Activated CD4-positive, alpha-beta T cell treated with anti-CD3 and anti-CD28 coated beads, Interleukin-2, amount 50 U/mL, for 16 hours (primary cell): ENCODE measurements at regions not wholly inside any gene's neighbourhood (a gene's known extent, or its start where the extent isn't known, plus 50 kb on each side); places are given as distances from the start of the nearest gene placed in this dataset.
A peak's percentile ranks its signal among the peaks of the same experiment; 100 is the strongest.

Experiments
- DNase-seq: peaks from one replicate; pipeline ENCODE4 v3.0.0-alpha.2; 2020

DNA sequence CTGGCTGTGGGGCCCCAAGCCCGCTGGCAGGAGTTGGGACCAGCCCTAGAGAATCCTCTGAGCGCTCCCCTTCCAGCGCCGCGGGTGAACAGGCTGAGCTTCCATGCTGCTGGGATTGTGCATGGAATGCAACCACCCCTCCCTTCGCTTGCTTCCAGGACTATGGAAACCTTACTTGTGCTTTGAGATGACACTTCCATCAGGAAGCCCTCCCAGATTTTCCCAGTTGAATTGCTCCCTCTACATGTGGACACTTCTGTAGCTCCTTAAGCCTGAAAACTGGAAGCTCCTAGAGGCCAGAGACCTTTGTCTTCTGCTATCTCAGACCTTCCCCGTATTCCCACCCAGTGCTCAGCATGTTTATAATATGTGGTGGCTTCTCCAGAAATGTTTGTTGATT is 213.2 kb upstream of the RPL38 start:
- no peak for DNase-seq

- no peak for DNase-seq
These were observed 212.2 kb upstream of the RPL38 start for GRCh38 chr17:73991260-73991659.

DNA sequence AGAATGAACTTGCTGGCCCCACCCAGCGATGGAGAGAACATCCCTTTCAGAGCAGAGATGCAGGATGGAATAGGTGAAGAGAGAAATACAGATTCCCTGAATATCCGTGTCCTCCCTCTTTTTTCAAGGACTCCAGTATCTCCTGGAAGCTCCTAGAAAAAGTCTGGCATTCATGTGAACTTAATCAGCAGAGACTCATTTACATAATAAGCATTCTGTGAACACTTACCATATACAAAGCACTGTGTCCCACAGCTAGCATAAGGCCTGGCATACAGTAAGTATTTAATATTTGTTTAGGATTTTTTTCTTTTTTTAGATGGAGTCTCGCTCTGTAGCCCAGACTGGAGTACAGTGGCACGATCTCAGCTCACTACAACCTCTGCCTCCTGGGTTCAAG is 208.5 kb upstream of the RPL38 start:
- DNase-seq: no peak

DNA sequence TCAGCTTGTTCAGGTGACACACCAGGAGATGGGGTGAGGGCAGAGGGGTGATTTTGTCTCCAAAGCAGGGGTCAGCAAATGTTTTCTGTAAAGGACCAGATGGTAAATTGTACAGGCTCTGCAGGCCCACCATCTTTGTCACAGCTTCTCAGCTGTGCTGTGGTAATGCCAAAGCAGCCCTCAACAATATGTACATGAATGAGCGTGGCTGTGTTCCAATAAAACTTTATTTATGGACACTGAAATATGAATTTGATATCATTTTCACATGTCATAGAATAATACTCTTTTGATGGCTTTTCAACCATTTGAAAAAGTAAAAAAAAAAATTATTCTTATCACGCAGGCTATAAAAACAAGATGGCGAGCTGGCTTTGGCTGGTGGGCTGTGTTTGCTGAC is 206.4 kb upstream of the RPL38 start:
- no peak for DNase-seq

DNA sequence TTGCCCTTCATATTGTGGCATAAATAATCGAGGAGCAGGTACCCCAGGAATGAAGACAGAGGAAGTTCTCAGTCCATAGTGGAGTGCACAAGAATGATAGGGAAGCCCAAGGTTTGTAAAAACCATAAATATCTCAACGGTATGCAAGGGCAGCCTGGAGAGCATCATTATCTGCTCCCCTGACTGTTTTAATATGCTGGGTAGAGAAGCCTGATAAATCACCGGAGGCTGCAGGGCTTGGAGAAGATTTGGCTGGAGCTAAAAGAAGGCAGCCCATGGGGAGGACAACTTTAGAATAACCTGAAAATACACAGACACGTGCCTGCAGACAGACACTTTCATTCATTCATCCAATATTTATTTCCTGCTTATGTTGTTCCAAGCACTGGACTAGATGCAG is 205.2 kb upstream of the RPL38 start:
- DNase-seq: no peak

DNA sequence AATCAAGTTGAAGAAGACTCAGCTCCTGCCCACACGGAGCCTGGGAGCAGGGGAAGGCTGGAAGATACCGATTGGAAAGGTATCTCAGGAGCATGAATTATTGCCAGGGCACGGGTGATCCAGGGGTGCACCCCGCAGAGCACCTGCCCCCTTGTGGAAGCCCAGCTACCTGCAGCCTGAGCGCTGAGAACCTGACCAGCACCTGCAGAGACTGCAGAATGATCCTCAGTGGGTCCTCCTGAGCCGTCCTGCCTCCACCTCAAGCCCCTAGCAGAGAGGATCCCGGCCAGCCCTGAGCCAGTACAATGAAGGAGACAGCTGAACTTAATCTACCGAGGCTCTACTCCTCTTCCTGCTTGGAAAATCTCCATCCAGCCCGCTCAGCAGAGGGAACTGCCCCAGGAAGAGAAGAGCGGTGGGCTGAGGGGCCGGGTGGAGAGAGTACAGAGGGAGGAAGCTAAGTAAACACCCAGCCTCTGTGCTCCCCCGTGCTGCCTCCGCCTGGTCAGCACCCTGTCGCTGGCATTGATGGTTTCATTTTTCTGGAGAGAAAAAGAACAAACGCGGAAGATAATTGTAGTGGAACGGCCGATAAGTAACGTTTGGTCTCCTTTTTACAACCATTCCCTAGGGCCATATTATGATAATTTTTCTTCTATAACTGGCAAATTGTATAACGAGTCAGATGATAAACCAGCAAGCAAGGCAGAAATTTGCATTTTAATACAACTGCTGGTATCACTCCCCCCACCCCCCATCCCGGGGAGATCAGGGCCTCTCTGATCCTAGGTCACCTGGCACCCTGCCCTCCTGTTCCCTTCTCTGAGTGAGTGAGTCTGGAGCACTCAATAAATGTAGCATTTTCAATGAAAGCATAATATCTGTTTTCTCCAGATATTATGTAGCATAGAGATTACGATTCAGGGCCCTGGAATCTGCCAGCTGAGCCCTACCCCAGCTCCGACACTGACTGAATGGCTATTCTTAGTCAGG is 204.5 kb upstream of the RPL38 start:
- peak; percentile 55 for DNase-seq

- no peak for DNase-seq
These were observed 202.3 kb upstream of the RPL38 start for GRCh38 chr17:74001145-74001544.

- no peak for DNase-seq
These were observed 201.2 kb upstream of the RPL38 start for GRCh38 chr17:74002241-74002640.

GRCh38 chr17:74004056-74004455 is 199.4 kb upstream of the RPL38 start:
- DNase-seq: no peak

DNA sequence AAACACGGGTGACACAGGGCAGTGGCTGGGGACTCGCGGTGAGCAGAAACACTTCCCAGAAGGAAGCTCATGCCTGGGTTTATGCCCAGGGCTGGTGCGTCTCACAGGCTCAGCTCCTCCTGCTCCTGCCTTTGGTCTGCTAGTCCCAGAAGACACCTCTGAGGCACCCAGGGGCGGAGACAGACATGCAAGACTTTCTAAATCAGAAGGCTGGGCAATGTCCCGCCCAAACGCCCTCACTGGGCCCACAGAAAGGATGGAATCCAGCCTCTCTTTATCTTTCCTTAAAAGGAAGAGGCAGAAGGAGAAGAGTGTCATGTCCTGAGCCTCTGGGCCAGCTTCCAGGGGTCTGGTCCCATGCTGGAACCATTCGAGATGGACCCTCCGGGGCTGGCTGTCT is 197.7 kb upstream of the RPL38 start:
- no peak for DNase-seq

DNA sequence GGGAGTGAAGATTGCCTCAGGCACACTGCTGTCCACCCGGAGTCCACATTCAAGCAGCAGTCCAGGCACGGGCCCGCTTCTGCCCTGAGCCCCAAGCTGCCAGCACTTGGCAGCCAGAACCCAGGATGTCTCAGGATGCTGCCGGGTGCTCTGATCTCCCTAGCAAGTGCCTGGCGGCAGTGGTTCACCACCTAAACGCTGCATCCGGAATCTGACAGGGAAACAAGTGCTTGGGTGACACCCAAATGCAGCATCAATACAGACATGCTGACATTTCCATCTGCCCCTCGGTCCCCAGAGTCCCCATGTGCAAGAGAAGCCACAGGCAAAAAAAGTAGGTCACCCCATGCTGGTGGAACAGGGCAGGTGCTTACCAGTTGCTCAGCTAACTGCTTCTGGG is 197.1 kb upstream of the RPL38 start:
- no peak for DNase-seq

DNA sequence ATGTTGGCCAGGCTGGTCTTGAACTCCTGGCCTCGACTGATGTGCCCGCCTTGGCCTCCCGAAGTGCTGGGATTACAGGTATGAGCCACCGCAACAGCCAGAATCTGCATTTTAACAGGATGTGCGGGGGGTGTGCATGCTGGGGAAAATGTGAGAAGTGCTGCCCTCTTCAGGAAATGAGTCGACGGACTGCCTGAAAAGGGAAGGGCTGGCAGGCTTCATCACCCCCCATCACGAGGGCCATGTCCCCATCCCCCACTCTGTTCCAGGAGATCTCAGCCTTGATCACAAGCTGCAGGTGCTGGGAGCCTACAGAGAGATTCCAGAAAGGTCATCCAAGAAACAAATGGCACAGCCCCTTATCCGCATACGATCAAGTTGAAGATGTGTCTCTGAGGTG is 195.3 kb upstream of the RPL38 start:
- DNase-seq: peak; percentile 36

- no peak for DNase-seq
These were observed 194.3 kb upstream of the RPL38 start for GRCh38 chr17:74009056-74009625.

DNA sequence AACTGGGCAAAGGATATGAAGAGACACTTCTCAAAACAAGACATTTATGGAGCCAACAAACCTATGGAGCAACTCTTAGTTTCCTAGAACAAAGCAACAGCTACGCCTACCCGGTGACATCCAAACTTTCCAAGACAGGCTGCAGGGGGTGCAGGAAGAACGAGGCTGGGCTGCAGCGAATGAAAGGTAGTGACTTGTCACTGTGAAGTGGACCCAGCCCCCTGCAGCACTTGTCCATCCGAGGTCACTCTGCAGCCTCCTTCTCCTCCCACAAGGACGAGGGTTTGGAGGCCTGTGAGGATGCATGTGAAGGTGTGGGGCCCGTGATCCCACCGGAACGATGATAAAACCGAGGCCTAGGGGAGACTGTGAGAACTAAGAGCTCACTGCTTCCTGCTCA is 192.6 kb upstream of the RPL38 start:
- DNase-seq: no peak

GRCh38 chr17:74011966-74012365 is 191.5 kb upstream of the RPL38 start:
- DNase-seq: no peak

GRCh38 chr17:74012465-74012864 is 191.0 kb upstream of the RPL38 start:
- DNase-seq: peak; percentile 48

GRCh38 chr17:74015316-74015715 is 188.2 kb upstream of the RPL38 start:
- DNase-seq: no peak

GRCh38 chr17:74015990-74016389 is 187.5 kb upstream of the RPL38 start:
- no peak for DNase-seq

DNA sequence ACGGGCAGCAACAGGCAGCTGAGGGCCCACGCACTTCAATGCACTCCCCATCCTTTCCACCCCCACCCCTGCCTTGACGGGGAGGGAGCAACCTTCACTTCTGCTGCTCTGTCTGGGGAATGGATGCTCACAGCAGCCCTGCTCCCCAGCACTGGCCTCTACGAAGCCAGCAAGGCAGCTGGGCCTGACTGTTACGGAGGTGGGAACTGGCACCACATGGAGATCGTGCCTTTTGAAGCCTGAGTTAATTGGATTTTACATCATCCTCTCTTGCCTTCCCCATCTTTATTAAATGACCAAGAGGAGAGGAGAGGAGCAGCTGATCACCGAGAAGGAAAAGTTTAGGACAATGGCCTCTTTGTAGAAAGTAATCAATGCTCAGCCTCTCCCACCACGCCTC is 187.0 kb upstream of the RPL38 start:
- no peak for DNase-seq

- no peak for DNase-seq
These were observed 186.0 kb upstream of the RPL38 start for GRCh38 chr17:74017466-74017865.

DNA sequence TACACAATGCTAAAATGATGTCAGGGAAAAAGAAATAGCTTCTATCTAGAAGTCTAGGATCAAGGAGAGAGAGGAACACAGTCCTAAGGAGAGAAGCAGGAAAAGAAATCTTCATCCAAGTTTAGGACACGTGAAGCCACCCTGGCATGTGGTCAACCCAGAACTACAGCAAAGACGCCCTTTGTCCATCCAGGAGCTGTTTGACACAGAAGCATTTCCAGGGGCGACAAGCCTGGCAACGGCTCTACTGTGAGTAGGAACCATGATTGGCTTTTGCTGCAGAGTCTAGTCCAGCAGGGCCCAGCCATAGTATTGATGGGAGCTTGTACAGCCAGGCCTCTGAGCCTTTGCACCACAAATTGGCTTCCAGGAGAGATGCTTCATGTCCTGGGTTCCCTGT is 185.4 kb upstream of the RPL38 start:
- DNase-seq: no peak

- no peak for DNase-seq
These were observed 184.2 kb upstream of the RPL38 start for GRCh38 chr17:74019271-74019670.

DNA sequence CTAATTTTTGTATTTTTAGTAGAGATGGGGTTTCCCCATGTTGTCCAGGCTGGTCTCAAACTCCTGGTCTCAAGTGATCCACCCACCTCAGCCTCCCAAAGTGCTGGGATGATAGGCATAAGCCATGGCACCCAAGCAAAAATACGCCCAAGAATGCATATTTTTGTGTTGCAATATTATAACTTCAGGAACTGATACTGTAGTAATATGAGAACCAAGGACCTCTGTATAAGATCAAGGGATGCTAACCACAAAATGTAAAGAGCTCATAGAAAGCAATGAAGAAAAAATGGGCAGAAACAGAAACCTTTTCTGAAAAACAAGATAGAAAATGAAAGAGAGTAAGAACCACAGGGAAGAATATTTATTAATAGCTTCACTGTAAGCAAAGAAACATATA is 183.6 kb upstream of the RPL38 start:
- no peak for DNase-seq

DNA sequence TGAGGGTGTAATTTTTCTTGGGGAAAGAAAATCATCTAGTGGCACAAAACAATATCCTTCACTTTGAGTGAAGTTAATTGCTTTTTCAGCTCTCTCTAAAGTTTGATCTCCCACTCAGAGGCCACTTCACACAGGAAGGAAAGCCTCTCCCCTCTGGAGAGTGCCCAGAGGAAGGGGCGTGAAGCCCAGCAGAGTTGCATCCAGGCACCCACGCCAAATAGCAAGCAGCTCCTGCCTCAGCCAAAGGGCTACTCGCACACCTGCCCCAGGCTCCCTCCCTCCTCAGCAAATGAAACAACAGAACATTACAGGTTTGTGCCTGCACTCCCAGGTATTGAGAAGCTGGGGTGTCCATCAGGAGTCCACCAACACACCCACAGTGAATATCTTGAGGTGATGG is 183.0 kb upstream of the RPL38 start:
- DNase-seq: no peak
